ENCODE measurements at regions not wholly inside any gene's neighbourhood (a gene's known extent, or its start where the extent isn't known, plus 50 kb on each side); places are given as distances from the start of the nearest gene placed in this dataset.

DNA sequence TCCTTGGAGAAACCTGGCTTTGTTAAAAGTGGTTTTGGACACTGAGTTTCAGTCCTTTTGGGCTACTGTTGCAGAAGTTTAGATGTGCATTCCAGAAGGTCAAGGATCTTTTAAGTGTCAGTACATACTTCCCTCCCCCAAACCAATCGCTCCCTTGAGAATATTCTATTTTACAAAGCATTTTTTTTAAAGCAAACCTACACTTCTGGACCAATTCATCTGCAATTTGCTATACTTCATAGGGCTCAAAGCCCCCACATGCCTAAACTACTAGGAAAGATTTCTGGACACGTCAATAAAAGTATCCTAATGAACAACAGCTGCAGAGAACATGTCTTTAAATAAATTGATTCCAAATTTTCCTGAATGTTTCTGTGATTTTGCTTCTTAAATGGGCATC, 157.6 kb downstream of the RDH14 start:
- H3K27ac ChIP-seq, result no peak overlapping the region
- TF ChIP-seq CTCF (IDR thresholded peaks at IDR 0.05) (no peak), ZFX (IDR thresholded peaks at IDR 0.05; ENCODE audit: borderline replicate concordance) (no peak)

GRCh38 chr2:18401471-18401870, 159.0 kb downstream of the RDH14 start:
- no peak overlapping the region for H3K27ac ChIP-seq
- TF ChIP-seq CTCF (IDR thresholded peaks at IDR 0.05), result no peak

- no peak overlapping the region for H3K27ac ChIP-seq
- no peak for TF ChIP-seq CTCF (IDR thresholded peaks at IDR 0.05)
- no peak for TF ChIP-seq ZFX (IDR thresholded peaks at IDR 0.05; ENCODE audit: borderline replicate concordance)
Observed at GRCh38 chr2:18399601-18400000, 160.9 kb downstream of the RDH14 start.

DNA sequence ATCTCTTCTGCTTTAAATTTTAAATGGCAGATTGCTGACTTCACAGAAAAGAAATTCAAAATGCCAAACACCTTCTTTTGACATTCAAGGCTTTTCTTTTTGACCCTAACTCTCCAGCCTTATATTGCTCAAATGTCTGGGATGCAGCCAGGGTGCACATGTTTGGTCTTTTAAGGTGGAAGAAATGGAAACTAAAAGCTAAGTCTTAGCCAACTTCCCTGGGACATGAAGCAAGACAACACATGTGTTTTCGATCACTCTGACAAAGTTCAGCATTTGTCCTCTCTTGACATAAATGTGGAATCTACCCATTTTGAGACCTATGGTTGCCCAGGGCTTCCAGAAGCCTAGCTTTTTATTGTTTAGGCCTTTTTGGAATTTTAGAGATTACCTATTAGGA, 161.6 kb downstream of the RDH14 start:
- TF ChIP-seq ZFX (IDR thresholded peaks at IDR 0.05; ENCODE audit: borderline replicate concordance) (no peak), CTCF (IDR thresholded peaks at IDR 0.05) (no peak)
- no peak overlapping the region for H3K27ac ChIP-seq

- no peak overlapping the region for H3K27ac ChIP-seq
- TF ChIP-seq ZFX (IDR thresholded peaks at IDR 0.05; ENCODE audit: borderline replicate concordance), result no peak
Observed at GRCh38 chr2:18396329-18397010, 164.0 kb downstream of the RDH14 start.

DNA sequence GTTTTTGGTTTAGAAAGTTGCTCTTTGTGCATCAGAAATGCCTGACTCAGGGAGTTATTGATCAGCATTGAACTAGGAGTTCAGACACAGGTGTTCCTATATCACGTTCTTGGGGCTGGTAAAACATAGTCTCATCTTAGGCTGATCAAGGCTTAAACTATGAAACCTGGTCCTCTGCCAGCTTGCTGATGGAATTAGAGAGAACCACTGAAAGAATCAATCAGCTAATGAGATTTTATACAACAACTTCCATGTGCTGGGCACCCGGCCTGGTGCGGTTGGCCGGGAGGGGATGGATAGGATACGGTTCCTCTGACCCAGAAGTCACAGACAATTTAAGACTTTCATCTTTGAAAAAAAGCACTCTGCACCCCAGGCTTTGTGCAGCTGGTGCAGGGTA, 164.9 kb downstream of the RDH14 start:
- no peak overlapping the region for H3K27ac ChIP-seq
- TF ChIP-seq ZFX (IDR thresholded peaks at IDR 0.05; ENCODE audit: borderline replicate concordance), result no peak

GRCh38 chr2:18387441-18388206, 172.8 kb downstream of the RDH14 start:
- TF ChIP-seq CTCF (IDR thresholded peaks at IDR 0.05) (peak; percentile 86), ZFX (IDR thresholded peaks at IDR 0.05; ENCODE audit: borderline replicate concordance) (no peak)
- no peak overlapping the region for H3K27ac ChIP-seq

- no peak for TF ChIP-seq CTCF (IDR thresholded peaks at IDR 0.05)
- no peak for TF ChIP-seq ZFX (IDR thresholded peaks at IDR 0.05; ENCODE audit: borderline replicate concordance)
- H3K27ac ChIP-seq, result no peak overlapping the region
Observed at GRCh38 chr2:18384242-18384641, 176.2 kb downstream of the RDH14 start.
